Ecto neural progenitor cell (in vitro differentiated cells): ENCODE measurements at regions not wholly inside any gene's neighbourhood (a gene's known extent, or its start where the extent isn't known, plus 50 kb on each side); places are given as distances from the start of the nearest gene placed in this dataset.

Source experiments
- DNase-seq: peaks from one replicate; pipeline ENCODE4 v3.0.0-alpha.2; 2018; ENCODE audit warnings: low spot score

DNA sequence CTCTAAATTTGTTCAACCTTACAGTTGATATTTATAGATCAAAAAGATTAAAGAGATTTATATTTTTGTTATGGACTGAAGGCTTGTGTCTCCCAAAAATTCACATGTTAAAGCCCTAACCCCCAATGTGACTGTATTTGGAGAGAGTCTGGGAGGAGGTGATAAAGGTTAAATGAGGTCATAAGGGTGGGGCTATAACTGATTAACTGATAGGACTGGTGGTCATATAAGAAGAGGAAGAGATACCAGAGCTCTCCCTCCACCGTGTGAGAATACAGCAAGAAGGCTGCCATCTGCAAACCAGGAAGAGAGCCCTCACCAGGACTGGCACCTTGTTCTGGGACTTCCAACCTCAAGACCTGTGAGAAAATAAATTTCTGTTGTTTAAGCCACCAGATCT, 264.3 kb downstream of the ENC1 start:
- no peak for DNase-seq

DNA sequence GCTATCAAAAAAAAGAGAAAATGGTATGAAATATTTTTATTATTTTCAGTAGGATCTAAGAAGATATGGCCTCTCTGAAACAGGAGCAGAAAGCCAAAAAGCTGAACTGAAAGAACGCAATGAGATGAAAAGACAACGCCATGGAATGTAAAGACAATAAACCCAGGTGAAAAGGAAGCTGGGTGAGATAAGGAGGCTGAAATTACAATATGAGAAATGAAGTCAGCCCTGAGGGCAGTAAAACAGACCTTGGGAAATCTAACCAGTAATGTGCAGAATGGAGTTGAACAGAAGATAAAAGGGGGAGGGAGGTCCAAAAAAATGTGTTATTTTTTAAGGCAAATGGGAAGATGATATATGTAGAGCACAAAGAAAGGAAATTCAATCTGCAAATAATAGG, 265.3 kb downstream of the ENC1 start:
- DNase-seq = no peak

GRCh38 chr5:74374656-74375055, 265.9 kb downstream of the ENC1 start:
- no peak for DNase-seq

- peak; percentile 0 for DNase-seq
These were observed 267.5 kb downstream of the ENC1 start for GRCh38 chr5:74373076-74373475.

- DNase-seq = peak; percentile 11
These were observed 267.9 kb downstream of the ENC1 start for GRCh38 chr5:74372502-74373064.

DNA sequence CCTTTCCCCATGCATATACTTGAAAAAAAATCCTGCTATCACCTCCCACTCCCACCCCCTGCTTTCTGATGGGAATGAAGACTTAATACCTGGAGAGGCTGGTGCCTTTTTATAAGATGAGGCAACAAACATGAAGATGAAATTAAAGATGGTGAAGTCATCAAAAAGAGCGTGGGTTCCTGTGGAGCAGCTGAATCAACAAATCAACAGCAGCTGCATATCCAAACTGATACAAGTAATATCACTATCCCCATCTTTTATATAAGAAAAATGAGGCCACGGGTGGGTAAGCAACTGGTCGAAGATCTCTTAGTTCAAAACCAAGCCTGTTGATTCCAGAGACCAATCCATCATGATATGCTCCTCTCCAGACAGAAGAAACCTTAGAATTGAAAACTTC, 268.5 kb downstream of the ENC1 start:
- DNase-seq = peak; percentile 3

DNA sequence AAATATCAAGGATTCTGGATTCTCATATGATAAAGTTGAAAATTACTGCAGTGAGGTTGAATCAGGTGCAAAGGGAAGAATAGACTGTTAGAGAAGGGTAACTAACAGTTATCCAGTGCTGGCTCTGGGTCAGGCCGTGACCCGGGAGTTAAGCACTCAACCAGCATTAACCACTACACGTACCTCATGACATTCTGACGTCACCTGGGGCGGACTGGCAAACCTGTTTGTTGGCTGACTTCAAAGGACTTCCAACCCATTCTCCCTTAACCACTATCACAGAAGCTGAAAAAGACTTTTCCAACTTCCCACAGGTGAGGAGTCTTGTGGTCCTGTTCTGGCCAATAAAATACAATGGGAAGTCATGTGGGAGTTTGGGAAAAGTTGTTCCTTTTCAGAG, 268.9 kb downstream of the ENC1 start:
- DNase-seq = peak; percentile 29

GRCh38 chr5:74370168-74370567, 270.4 kb downstream of the ENC1 start:
- peak; percentile 26 for DNase-seq

DNA sequence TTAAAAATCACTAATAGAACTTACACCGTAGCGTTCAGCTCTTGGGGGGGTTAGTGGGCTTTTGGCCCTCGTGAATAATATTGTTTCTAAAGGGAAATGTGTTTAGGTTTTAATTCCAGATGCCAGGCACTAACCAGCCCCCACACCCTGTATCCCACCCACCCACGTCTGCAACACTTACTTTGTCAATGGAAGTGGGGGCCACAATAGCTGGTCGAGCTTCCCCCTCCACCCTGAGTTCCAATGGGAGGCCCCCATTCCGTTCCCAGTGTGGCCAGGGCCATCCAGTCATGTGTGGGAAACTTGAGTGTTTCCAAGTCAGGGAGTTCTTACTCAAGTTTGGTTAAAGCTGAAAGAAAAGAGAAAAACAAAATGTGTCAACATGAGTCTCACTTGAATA, 271.4 kb downstream of the ENC1 start:
- peak; percentile 22 for DNase-seq

GRCh38 chr5:74367934-74368333, 272.6 kb downstream of the ENC1 start:
- DNase-seq = peak; percentile 29

DNA sequence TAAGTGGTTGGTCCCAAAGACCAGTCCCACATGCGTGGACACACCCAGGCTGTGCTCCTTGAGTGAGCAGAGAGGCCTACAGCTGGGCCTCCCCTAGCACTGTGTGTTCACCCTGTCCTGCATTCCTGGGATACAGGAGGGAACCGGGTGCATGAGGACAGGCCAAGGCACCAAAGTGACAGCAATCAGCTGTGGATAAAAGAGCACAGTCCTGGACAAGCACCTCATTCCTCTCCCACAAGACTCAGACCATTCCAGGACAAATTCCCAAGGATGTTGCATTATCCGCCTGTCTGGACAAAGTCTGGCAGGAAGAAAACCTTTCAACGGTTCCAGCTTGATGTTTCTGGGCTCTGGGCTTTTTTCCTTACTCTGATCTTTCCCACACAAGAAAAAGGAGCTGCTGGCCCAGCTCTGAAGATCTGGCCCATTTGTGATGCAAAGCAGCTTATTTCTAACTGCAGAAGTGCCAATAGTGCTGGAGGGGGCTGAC, 273.2 kb downstream of the ENC1 start:
- peak; percentile 34 for DNase-seq

DNA sequence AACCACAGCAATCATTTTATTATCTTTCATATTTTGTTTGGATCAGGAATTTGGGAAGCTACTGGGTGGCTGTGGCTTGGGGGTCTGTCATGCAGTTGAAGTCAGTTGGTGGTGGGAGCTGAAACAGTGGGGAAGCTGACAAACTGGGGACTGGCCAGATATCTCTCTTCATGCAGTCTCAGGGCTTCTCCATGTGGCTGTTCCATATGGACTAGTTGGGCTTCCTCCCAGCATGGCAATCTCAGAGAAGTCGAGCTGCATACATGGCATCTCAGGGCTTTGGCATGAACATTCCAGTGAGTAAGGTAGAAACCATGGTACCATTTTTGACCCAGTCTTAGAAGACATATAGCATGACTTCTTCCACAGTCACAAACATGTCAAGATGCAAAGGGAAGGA, 274.8 kb downstream of the ENC1 start:
- peak; percentile 13 for DNase-seq

DNA sequence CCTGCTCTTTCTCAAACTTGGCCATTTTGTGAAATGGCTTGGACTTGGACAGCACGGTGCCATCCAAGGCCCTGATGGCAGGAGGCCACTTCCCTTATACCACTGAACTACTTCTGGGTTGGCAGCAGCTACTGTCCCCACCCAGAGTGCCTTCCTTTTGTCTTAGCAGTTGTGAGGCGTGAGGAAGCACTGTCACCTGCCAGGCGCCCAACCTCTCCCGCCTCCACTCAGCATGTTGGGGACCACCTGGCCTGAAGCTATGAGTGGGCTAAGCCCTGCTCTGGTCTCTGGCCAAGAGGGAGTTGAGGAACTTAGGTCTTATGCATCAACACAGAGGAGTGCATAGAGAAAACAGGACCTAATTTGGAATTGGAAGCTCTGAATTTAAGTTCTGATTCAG, 276.0 kb downstream of the ENC1 start:
- peak; percentile 24 for DNase-seq

- peak; percentile 29 for DNase-seq
These were observed 276.8 kb downstream of the ENC1 start for GRCh38 chr5:74363603-74364205.

DNA sequence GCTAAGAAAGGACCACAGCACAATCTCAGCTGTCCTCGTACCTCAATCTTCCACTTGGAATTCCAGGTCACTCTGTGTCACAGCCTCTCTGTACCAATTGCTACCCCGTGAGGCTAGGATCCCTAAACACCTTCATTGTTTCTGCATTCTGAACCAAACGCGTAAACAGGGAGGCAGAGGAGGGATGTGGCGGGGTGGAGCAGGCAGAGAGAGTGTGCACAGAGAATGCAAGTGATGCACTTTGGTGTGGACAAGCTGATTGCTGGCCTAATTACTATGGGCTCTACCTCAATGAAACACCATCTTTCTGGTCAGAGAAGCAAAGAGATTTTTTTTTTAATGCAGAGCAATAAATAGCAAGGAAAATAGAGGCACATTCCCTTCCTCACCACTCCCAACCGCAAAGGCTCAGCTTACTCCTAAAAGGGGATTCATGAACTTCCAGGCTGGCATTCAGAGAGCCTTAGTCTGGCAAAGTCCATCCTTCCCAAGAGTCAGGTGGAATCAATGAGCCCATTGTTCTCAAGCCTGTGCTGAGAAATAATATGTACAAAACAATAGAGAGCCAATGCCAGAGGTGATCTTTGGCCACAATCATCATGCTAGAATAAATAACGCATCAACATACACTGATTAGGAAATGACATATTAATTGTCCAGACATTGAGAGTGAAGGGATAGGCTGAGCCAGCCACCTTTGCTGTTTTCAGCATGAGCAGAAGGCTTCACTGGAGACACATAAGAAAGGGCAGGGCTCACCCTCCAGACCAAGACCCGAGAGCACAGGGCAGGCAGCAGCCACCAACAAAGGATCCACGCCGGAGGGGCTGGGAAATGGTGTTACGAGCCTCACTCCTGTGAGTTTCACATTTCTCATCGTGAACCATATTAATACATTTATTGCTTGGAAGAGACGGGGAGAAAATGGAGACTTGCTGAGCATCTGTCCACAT, 278.8 kb downstream of the ENC1 start:
- peak; percentile 18 for DNase-seq

GRCh38 chr5:74360535-74361210, 279.9 kb downstream of the ENC1 start:
- peak; percentile 16 for DNase-seq

- DNase-seq = peak; percentile 21
These were observed 282.7 kb downstream of the ENC1 start for GRCh38 chr5:74357827-74358226.

DNA sequence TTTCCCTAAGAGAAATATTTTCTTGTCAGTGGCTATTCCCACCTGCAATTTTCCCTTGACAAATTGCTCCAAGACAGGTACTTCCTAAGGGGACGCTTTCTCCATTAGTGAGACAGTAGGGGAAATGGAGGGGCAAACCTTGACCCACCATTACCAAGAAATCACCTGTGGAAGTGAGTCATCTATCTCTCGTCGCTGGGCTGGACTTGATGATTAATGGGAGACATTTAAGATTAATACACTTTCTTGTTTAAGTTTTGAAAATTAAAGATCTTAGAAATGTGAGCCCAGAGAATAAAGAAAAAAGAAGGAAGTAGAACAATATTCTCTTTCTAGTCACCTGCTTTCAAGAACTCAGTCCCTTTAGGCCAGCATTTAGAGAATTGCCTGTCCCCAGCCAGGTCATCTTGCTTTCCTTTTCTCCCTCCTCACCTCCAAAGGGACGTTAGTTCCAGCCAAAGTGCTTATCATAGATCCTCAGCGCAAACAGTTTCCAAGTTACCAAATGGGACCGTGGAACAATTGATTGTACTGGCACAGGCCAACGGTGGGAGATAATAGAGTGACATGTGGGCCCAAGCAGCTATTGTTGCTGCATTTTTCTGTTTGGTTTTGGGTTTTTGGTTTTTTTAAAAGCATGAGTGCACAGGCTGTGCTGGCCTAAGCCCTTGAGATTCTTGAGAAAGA, 284.4 kb downstream of the ENC1 start:
- no peak for DNase-seq

DNA sequence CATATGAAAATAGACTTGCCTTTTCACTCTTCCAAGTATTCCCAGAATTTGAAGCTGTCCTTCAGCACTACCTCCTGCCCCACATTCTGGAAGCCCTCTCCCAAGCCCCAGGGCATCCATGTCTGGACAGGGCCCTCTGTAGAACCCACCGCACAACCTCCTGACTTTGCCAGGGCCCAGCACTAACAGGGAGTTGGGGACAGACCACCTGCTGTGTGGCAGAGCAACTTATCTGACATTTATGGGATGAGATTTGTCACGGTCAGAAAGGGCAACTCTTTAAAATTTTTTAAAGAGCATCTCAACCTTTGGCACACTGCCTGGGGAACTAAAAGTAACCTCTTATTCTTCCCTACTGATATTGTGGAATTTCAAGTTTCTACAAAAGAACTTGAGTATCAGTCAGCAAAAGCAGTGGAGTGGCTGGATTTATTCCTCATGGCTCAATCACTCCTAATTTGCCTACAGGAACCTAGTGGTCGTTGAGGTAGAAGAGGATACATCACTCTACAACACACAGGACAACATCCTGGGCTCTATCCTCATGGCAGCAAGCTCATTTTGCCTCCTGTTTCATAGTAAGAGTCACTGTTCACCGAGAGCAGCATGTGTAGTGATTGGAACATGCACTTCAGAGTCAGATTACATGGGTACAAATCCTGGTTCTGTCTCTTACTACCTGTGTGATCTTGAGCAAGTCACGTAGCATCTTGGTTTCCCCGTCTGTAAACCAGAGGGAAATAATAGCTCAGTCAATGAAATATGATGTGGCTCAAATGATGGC, 285.3 kb downstream of the ENC1 start:
- DNase-seq = no peak

DNA sequence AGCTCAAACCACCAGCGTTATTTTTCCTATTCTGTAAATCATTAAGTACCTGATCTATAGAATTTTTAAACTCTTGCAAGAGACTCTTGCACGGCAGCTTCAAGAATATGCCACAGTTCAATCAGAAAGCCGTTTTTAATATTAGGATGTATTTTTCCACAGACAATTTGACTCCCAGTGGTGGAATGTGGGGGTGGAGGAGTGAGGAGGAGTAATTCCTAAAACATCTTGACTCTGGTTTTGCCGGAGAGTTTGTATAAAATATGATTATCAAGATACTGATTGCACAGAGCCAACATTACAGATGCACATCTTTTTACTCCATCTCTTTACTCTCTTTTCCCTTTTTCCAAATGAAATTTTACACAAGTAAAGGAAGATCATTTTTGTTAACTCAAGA, 288.3 kb downstream of the ENC1 start:
- DNase-seq = no peak
